GM19239 (cell line): ENCODE measurements at regions not wholly inside any gene's neighbourhood (a gene's known extent, or its start where the extent isn't known, plus 50 kb on each side); places are given as distances from the start of the nearest gene placed in this dataset.
"Not testable (repeated sequence)": the region's sequence is repeated elsewhere in the genome, so short reads cannot be mapped to it uniquely, and the experiment has no call there.

Source experiments
- DNase-seq: peaks from one replicate; pipeline ENCODE4 v3.0.0; 2011; ENCODE audit warnings: low spot score; ENCODE audit not compliant: insufficient read length
- FAIRE-seq: peaks from 2 replicates; lab custom pipeline; 2011; peaks lifted over from hg19 to GRCh38; lab: Jason Lieb, UNC

GRCh38 chr14:82725213-82725612 lies 1191.6 kb upstream of the SEL1L start:
- no peak for FAIRE-seq
- no peak for DNase-seq

GRCh38 chr14:82731526-82731925 lies 1197.9 kb upstream of the SEL1L start:
- DNase-seq (no peak), FAIRE-seq (no peak)

GRCh38 chr14:82740547-82740946 lies 1206.9 kb upstream of the SEL1L start:
- FAIRE-seq: no peak
- DNase-seq: no peak

- DNase-seq (no peak), FAIRE-seq (no peak)
Measured at GRCh38 chr14:82755476-82755875, 1221.8 kb upstream of the SEL1L start.

GRCh38 chr14:82755923-82756322 lies 1222.3 kb upstream of the SEL1L start:
- DNase-seq (no peak), FAIRE-seq (no peak)

- FAIRE-seq: no peak
- DNase-seq: no peak
Measured at GRCh38 chr14:82757776-82758175, 1224.1 kb upstream of the SEL1L start.

- FAIRE-seq: no peak
- no peak for DNase-seq
Measured at GRCh38 chr14:82759656-82760055, 1226.0 kb upstream of the SEL1L start.

- DNase-seq (no peak), FAIRE-seq (no peak)
Measured at GRCh38 chr14:82766123-82766522, 1232.5 kb upstream of the SEL1L start.

GRCh38 chr14:82766996-82767395 lies 1233.3 kb upstream of the SEL1L start:
- no peak for FAIRE-seq
- DNase-seq: no peak

GRCh38 chr14:82776958-82777357 lies 1243.3 kb upstream of the SEL1L start:
- DNase-seq (no peak), FAIRE-seq (no peak)

GRCh38 chr14:82778008-82778590 lies 1244.4 kb upstream of the SEL1L start:
- DNase-seq (no peak), FAIRE-seq (no peak)

GRCh38 chr14:82778601-82779000 lies 1244.9 kb upstream of the SEL1L start:
- DNase-seq (no peak), FAIRE-seq (no peak)

GRCh38 chr14:82779301-82779700 lies 1245.6 kb upstream of the SEL1L start:
- no peak for FAIRE-seq

GRCh38 chr14:82785756-82786482 lies 1252.3 kb upstream of the SEL1L start:
- FAIRE-seq: no peak
- DNase-seq: no peak

More at GRCh38 chr14:82779301-82779700, 1245.6 kb upstream of the SEL1L start:
- DNase-seq: no peak

GRCh38 chr14:82786483-82786880 lies 1252.8 kb upstream of the SEL1L start:
- DNase-seq (no peak), FAIRE-seq (no peak)

GRCh38 chr14:82796086-82796485 lies 1262.4 kb upstream of the SEL1L start:
- no peak for FAIRE-seq
- no peak for DNase-seq

- DNase-seq: no peak
- FAIRE-seq: no peak
Measured at GRCh38 chr14:82798276-82798675, 1264.6 kb upstream of the SEL1L start.

- DNase-seq: no peak
- no peak for FAIRE-seq
Measured at GRCh38 chr14:82805892-82806825, 1272.5 kb upstream of the SEL1L start.

GRCh38 chr14:82811246-82811645 lies 1277.6 kb upstream of the SEL1L start:
- FAIRE-seq: no peak
- no peak for DNase-seq

GRCh38 chr14:82814339-82814738 lies 1280.7 kb upstream of the SEL1L start:
- FAIRE-seq, DNase-seq: not testable (repeated sequence)

GRCh38 chr14:82830596-82830995 lies 1296.9 kb upstream of the SEL1L start:
- DNase-seq (no peak), FAIRE-seq (no peak)
